HL-60 (cell line): ENCODE measurements at regions not wholly inside any gene's neighbourhood (a gene's known extent, or its start where the extent isn't known, plus 50 kb on each side); places are given as distances from the start of the nearest gene placed in this dataset.

Source experiments
- CTCF ChIP-seq: IDR thresholded peaks from one replicate; pipeline ENCODE4 v1.5.1; 2011; ENCODE audit warnings: low read length, control low read depth, inconsistent platforms; ENCODE audit not compliant: insufficient read depth
- POLR2AphosphoS5 ChIP-seq: IDR thresholded peaks from 2 replicates; pipeline ENCODE4 v1.6.1; 2012; ENCODE audit warnings: low read depth
- SPI1 ChIP-seq: IDR thresholded peaks from 2 replicates; pipeline ENCODE4 v1.6.1; 2012; ENCODE audit warnings: low read depth, mild to moderate bottlenecking, borderline replicate concordance

- TF ChIP-seq CTCF = no peak
- TF ChIP-seq SPI1 = no peak
- TF ChIP-seq POLR2AphosphoS5 = no peak
Measured at GRCh38 chr17:54157542-54157941, 334.8 kb downstream of the KIF2B start.
